GM13977 (cell line): ENCODE measurements at regions not wholly inside any gene's neighbourhood (a gene's known extent, or its start where the extent isn't known, plus 50 kb on each side); places are given as distances from the start of the nearest gene placed in this dataset.
"Not testable (repeated sequence)": the region's sequence is repeated elsewhere in the genome, so short reads cannot be mapped to it uniquely, and the experiment has no call there.

Source experiments
- DNase-seq: peaks from one replicate; pipeline ENCODE4 v3.0.0; 2012; ENCODE audit warnings: low spot score
- in situ Hi-C: fragments of 300-500 bp; cut with MboI; formaldehyde crosslinking; loops from one replicate; pipeline ENCODE4 v1.12.0; 2022; ENCODE audit warnings: low sequenced_read_pairs, low pct_unique_long_range_greater_than_20kb, mixed read lengths, inconsistent platforms; ENCODE audit not compliant: unreplicated experiment
- TF ChIP-seq, protein P1 (sequence below): IDR thresholded peaks from 2 replicates; pipeline ENCODE4 v1.5.1; 2012; ENCODE audit warnings: mild to moderate bottlenecking, control low read depth; ENCODE audit not compliant: insufficient read depth; ENCODE audit errors: extremely low read depth, missing control alignments

DNA sequence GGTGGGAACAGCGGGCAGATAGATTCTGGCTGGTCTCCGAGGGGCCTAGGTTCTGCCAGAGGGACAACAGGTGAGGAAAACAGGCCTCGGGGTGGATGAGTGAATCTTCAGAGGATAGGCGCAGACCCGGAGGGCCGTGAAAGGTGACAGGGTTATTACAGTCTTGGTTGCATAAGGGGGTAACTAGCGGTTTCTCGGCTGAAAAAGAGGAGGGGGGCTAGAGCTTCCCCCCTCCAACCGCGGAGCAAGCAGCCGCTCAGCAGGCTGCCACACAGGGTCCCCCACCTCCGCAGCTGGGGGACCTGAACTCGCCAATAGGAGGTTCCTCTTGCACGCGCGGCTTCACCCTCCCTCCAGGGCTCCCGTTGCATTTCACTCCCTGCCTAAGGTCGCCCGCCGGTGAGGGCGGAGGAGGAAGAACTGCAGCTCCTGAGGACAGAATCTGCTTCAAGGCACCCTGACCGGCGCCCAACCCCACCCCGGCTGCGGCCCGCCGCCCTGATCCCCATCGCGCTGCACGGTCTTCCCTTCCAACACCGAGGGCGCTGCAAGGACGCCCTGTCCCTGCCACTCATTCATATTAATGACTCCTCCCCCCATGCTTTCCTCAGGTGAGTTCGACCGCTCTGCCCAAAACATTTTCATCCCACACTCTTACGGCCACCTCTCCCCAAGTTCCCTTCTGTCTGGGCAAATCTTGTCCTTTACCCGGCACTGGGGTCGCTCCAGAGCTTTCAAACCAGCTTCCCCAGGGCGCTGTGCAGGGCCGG lies 174.3 kb downstream of the SPATA31A6 start:
- DNase-seq, in situ Hi-C loops: not testable (repeated sequence)

DNA sequence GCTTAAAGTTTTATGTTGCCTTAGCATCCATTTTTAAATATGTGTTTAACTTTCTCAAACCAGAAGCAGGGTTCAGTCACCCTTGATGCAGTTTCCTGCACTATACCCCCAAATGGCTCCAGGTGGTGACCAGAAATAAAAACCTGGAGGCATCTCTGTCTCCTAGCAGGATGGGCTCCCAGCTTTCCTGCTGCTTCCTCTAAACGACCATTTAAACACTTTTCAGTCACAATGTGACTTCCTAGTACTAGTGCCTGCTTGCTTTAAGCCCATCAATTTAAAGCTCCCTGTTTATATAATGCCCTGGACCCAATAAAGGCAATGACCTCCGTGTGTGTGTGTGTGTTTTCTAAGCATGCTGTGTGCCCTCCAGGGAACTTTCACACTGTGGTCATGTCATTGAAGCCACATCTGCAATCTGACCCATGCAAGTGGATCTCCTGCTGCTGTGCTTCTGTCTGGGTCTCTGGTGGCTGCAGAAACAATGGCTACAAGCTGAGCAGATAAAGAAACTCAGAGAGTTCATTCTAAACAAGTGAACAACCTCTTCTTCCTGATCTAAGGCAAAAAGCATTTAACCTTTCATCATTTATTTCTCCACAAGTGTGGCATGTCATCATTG lies 175.3 kb downstream of the SPATA31A6 start:
- in situ Hi-C loops, result not testable (repeated sequence)
- peak; percentile 7 for DNase-seq

DNA sequence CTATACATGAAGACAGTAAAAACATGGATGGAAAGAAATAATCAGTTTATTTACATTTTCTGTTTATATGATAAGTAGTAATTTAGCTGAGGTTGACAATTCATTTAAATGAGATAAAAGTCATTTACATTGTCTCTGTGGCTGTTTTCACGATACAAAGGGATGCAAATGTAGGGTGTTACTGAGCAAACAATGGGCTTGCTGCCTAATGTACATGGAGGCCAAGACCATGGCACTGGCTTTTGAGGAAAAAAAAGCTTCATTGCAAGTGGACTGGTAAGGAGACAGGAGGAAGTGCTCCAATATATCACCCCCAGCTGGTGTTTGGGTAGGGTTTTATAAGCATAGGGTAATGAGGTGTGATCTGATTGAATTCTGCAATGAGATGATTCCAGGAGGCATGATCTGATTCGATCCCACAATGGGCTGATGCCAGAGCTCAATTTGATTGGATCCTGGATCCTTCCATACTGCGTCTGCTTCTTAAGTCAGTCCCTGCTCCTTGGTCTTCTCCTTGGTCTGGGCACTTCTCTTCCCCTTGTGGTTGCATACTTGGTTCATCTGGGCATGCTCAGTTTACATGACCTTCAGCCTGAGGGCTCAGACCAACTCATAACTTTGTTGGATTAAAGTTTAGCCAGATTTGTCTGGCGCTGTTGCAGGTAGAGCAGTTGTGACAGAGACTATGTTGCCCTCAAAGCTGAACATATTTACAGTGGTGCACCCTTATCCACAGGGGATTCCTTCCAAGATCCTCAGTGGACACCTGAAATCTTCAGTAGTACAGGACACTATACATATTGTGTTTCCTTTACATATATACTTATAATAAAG lies 181.2 kb downstream of the SPATA31A6 start:
- DNase-seq, in situ Hi-C loops: not testable (repeated sequence)

DNA sequence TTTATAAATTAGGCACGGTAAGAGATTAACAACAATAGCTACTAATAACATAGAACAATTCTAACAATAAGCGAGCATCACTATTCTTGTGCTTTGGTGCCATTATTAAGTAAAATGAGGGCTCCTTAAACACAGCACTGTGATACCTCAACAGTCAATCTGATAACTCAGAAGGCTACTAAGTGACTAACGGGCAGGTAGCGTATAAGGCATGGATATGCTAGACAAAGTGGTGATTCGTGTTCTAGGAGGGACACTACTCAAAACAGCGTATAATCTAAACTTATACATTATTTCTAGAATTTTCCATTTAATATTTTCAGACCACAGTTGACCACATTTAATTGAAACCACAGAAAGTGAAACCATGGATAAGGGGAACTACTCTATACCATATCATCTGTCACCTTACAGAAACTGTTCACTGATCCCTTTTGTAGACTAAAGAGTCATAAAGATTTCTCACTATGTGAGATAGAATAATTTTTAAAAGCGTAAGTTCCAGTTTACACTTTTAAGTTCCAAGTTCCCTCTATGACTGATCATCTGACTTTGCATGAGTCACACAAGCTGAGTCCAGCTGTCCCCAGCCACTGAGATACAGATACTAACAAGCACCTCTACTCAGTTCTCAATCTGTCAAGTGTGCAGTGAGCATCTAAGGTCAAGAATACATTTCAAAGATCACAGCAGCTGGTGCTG lies 181.9 kb downstream of the SPATA31A6 start:
- in situ Hi-C loops, DNase-seq: not testable (repeated sequence)

DNA sequence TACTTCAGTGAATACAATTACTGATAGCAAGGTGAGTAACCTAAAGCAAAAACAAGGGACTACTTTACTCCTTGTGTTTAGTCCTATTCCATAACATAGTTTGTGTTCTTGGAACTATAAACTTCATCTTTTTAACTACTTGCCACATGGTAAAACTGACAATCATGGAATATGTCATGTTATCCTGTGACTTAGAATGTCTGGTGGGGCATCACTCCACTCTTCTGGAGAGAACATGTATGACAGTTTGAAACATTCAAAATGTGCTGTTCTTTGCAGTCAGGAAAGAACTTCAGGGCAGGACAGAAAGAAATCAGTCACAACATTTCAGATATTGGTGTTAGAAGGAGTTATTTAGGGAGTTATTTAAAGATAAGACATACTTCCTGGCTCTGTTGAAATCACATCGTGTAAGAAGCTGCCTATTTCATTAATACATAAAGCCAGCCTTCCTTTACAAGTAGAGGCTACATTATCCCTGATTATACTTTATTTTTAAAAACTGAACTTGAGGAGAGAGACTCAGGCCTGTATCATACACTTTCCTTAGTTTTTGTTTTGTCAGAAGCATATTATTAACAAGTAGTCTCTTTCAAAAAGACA lies 184.9 kb downstream of the SPATA31A6 start:
- in situ Hi-C loops, DNase-seq: not testable (repeated sequence)

DNA sequence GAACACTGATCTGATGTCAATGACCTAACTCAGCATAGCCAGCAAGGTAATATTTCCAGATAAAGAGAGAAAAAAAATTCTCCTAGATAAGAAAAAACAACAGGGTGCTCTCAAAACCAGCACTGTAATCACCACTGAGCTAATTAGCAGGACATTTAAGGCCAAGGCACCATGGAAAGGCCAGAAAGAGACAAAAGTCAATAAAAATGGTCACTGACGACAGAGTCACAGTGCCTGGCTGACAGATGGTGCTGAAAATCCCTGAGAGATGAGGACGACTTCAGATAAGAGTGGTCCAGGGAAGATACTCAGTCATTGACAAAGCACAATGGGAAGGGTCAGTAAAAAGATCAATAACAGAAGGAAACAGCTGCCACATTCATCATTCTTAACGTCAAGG lies 186.7 kb downstream of the SPATA31A6 start:
- DNase-seq, result not testable (repeated sequence)

DNA sequence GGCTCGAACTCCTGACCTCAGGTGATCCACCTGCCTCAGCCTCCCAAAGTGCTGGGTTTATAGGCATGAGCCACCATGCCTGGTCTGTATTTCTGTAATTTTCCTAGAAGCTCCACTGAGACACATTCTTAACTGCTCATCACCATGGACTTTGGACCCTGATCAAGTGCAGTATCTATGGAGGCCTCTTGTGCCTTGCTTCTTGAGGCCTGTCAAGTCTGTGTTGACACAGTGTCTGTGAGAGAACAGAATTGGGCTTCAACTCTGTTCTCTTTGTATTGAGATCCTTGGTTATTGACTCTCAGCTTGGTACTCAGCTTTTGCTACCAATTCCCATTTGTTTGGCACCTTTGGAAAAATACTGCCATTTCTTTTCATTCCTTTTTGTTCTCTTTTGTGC lies 188.0 kb downstream of the SPATA31A6 start:
- in situ Hi-C loops, DNase-seq: not testable (repeated sequence)

More for the DNA sequence above, 186.7 kb downstream of the SPATA31A6 start:
- in situ Hi-C loops, result not testable (repeated sequence)

DNA sequence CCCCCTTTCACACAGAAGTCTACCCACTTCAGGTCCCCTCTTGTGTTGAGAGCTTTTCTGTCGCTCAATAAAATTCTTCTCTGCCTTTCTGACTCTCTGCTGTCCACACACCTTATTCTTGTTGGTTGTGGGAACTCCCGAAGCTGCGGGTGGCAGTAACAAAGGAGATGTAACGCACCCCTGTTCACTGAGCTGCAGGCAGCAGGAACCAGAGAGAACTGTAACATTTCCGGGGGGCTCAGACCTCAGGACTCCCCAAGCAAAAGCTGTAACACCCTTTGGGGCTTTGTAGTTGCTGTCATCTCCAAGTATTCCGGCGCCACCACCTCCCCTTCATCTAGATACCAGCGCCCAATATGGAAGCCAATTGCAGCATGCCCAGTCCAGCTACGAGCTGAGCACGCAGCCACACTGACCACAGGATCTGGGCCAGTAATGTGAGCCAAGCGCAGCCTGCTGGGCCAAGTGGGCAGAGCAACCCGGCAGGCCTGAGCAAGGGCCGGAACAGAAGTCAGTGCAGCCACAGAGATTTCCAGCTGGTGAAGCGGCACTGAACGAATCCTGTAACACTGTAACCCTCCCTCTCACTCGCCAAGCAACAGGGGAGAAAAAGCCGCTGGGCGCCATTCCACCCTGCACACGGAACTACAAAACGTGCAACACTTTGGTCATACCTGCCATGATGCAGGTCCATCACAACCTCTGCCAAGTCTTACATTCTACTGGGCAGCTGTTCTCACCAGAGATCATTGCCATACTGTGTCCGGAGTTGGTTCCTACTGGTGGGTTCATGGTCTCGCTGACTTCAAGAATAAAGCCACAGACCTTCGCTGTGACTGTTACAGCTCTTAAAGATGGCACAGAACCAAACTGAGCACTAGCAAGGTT lies 194.3 kb downstream of the SPATA31A6 start:
- DNase-seq, in situ Hi-C loops: not testable (repeated sequence)

DNA sequence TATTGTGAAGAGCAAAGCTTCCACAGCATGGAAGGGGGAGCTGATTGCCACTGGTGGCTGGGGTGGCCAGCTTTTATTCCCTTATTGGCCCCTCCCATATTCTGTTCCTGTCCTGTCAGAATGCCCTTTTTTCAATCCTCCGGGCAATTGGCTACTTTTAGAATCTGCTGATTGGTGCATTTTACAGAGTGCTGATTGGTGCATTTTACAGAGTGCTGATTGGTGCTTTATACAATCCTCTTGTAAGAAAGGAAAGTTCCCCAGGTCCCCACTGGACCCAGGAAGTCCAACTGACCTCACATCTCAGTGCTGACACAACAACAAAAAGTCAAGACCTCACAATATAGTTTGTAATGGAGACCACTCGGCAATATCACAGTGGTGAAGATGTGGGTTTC lies 195.0 kb downstream of the SPATA31A6 start:
- DNase-seq, result no peak
- TF ChIP-seq, protein P1, sequence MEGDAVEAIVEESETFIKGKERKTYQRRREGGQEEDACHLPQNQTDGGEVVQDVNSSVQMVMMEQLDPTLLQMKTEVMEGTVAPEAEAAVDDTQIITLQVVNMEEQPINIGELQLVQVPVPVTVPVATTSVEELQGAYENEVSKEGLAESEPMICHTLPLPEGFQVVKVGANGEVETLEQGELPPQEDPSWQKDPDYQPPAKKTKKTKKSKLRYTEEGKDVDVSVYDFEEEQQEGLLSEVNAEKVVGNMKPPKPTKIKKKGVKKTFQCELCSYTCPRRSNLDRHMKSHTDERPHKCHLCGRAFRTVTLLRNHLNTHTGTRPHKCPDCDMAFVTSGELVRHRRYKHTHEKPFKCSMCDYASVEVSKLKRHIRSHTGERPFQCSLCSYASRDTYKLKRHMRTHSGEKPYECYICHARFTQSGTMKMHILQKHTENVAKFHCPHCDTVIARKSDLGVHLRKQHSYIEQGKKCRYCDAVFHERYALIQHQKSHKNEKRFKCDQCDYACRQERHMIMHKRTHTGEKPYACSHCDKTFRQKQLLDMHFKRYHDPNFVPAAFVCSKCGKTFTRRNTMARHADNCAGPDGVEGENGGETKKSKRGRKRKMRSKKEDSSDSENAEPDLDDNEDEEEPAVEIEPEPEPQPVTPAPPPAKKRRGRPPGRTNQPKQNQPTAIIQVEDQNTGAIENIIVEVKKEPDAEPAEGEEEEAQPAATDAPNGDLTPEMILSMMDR, result no peak
- in situ Hi-C loops, result no loop called here

DNA sequence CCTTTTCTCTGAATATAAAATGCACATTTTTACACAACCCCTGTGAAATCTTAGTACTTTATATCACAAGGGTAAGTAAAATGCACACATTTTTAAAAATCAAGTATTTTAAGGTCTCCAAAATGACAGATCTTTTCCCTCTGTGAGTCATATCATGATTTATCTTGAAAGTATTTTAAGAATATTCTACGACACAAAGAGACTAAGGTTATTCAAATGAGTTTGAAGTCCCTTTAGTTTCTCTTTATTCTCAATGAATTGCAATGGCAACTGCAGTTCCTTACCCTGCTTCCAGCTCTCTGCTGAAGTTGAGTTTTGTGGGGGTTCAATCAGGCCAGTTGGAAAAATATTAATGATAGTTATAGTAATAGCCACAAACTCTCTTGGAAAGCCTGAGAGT lies 196.1 kb downstream of the SPATA31A6 start:
- DNase-seq, in situ Hi-C loops: not testable (repeated sequence)

DNA sequence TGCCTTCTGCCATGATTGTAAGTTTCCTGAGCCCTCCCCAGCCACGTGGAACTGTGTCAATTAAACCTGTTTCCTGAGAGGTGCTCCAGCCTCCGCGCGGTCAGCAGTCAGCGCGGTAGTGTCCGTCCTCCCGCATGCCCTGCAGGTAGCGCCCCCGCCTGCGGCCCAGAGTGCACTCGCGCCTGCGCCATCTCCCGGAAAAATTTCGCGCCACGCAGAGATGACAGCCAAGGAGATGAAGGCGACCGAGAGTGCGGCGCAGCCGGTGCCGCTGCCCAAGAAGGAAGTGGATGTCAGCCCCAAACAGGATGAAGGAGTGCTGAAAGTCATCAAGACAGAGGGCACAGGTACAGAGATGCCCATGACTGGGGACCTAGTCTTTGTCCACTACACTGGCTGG lies 201.1 kb downstream of the SPATA31A6 start:
- DNase-seq, in situ Hi-C loops: not testable (repeated sequence)

DNA sequence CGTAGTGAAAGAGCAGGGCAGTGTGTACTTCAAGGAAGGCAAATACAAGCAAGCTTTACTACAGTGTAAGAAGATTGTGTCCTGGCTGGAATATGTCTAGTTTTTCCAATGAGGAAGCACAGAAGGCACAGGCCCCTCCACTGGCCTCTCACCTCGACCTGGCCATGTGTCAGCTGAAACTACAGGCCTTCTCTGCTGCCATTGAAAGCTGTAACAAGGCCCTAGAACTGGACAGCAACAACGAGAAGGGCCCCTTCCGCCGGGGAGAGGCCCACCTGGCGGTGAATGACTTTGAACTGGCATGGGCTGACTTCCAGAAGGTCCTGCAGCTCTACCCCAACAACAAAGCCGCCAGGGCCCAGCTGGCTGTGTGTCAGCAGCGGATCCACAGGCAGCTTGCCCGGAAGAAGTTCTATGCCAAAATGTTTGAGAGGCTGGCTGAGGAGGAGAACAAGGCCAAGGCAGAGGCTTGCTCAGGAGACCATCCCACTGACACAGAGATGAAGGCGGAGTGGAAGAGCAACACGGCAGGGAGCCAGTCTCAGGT lies 202.2 kb downstream of the SPATA31A6 start:
- DNase-seq, in situ Hi-C loops: not testable (repeated sequence)
